Activated gamma-delta T cell (primary cell): ENCODE measurements at regions not wholly inside any gene's neighbourhood (a gene's known extent, or its start where the extent isn't known, plus 50 kb on each side); places are given as distances from the start of the nearest gene placed in this dataset.
"Not testable (repeated sequence)": the region's sequence is repeated elsewhere in the genome, so short reads cannot be mapped to it uniquely, and the experiment has no call there.

ENCODE experiments used
- DNase-seq: peaks from one replicate; lab custom pipeline; 2025; lab: John Stamatoyannopoulos, UW

DNA sequence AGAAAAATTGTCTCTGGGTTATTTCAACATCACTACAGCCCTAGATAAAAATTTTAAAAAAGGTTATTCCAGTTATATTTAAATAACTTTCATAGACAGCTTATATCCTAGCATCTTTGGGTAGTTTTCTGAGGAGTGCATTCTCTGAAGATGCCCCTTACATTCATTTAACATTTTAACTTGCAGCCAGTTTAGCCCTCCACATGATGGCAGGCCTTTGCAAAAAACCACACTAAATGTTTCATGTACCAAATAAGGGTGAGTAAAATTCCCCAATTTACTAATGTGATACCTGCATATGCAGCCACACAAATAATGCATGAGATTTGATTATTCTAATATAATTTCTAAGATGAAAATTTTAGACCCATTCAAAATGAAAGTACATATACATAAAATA is 108.4 kb upstream of the ZWINT start:
- DNase-seq = no peak

DNA sequence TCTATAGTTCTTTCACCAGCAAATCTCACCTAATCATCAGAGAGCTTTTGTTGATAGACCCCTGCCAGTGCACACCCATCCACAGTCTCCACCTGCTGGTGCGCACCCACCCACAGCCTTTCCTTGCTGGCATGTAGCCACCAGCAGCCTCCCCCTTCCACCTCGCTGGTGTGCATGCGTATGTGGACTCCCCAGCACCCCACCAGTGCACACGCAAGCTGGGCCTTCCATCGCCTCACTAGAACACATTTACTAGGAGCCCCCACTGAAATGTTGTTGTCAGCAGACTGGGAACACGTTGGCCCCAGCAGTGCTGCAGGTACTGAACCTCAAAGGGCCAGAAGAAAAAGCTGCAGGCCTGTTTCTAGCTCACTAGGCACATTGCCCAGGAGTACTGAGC is 104.9 kb upstream of the ZWINT start:
- DNase-seq = no peak

DNA sequence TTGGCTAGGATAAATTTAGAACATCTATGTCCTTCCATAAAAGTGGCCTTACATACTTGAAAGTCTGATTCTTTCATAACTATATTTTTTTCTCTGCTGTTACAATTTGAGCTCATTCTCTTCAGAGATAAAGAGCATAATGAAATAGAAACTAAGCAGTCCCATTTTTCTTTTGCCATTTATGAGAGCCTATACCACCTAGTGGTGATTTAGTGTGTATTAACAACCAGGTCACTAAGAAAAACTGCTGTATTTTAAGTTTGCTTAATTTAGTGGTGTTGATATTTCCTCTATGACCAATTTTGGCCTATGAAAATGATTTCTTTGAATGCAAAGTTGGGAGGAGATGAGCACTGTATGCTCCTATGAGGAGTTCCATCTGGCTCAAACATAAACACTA is 88.7 kb upstream of the ZWINT start:
- no peak for DNase-seq

DNA sequence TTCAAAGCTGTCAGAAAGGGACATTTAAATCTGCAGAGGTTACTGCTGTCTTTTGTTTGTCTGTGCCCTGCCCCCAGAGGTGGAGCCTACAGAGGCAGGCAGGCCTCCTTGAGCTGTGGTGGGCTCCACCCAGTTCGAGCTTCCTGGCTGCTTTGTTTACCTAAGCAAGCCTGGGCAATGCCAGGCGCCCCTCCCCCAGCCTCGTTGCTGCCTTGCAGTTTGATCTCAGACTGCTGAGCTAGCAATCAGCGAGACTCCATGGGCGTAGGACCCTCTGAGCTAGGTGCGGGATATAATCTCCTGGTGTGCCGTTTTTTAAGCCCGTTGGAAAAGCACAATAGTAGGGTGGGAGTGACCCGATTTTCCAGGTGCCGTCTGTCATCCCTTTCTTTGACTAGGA is 86.6 kb upstream of the ZWINT start:
- DNase-seq = not testable (repeated sequence)

DNA sequence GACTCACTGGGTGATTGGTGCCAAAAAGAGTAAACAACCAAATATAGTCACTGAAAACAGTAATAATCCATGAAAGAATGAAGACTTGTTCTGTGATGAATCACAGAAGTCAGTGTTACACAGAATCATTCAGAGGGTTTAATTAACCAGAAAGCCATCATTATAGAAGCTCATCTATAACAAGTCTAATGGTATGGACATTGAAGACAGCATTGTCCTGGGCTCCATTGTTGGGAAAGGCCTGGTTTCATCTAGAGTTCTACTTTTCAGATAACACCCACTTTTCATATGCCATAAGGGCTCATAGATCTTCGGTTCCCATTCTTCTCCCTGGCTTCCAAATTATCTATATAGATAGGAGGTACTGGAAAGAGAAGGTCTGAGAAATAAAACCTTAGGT is 80.3 kb upstream of the ZWINT start:
- DNase-seq = not testable (repeated sequence)
